Uterus (tissue), 2 donors: ENCODE measurements at regions not wholly inside any gene's neighbourhood (a gene's known extent, or its start where the extent isn't known, plus 50 kb on each side); places are given as distances from the start of the nearest gene placed in this dataset.

Source experiments
- POLR2A ChIP-seq, 2 donors: fragments of 450-650 bp; IDR thresholded peaks; one replicate each; pipeline ENCODE4 v1.6.1; 2016; ENCODE audit warnings: antibody characterized with exemption in 2 of 2, mild to moderate bottlenecking in 1 of 2, moderate library complexity in 1 of 2
- TF ChIP-seq, protein P1 (sequence below), 4 experiments: fragments of 200-600 bp in 2 of 4; fragments of 450-650 bp in 2 of 4; sonication (generic) in 2 of 4; IDR thresholded peaks; one replicate each; pipeline ENCODE4 v1.5.1; 2016 to 2019; ENCODE audit warnings: antibody characterized with exemption in 4 of 4, mild to moderate bottlenecking in 2 of 4, moderate library complexity in 1 of 4

DNA sequence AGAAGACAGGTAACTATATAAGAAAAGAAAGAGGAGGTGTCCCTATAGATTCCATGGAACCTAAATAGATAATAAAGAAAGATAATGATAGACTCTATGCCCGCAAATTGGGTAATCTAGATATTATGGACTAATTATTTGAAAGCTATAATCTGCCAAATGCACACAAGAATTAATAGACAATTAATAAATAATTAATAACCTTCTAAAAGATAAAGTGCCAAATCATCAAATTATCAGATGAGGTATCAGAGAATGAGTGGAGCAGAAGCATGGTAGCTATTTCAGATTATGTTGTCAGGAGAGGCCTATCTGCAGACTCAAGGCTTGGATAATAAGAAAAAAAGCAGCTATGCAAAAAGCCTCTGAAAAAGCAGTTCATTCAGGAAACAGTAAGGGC, 1120.8 kb downstream of the PLA2G4A start:
- TF ChIP-seq, protein P1, sequence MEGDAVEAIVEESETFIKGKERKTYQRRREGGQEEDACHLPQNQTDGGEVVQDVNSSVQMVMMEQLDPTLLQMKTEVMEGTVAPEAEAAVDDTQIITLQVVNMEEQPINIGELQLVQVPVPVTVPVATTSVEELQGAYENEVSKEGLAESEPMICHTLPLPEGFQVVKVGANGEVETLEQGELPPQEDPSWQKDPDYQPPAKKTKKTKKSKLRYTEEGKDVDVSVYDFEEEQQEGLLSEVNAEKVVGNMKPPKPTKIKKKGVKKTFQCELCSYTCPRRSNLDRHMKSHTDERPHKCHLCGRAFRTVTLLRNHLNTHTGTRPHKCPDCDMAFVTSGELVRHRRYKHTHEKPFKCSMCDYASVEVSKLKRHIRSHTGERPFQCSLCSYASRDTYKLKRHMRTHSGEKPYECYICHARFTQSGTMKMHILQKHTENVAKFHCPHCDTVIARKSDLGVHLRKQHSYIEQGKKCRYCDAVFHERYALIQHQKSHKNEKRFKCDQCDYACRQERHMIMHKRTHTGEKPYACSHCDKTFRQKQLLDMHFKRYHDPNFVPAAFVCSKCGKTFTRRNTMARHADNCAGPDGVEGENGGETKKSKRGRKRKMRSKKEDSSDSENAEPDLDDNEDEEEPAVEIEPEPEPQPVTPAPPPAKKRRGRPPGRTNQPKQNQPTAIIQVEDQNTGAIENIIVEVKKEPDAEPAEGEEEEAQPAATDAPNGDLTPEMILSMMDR (IDR thresholded peaks at IDR 0.05): no peak
- no peak for TF ChIP-seq POLR2A (IDR thresholded peaks at IDR 0.05)
